ENCODE measurements at regions not wholly inside any gene's neighbourhood (a gene's known extent, or its start where the extent isn't known, plus 50 kb on each side); places are given as distances from the start of the nearest gene placed in this dataset.
A peak's percentile ranks its signal among the peaks of the same experiment; 100 is the strongest.
"Not testable (repeated sequence)": the region's sequence is repeated elsewhere in the genome, so short reads cannot be mapped to it uniquely, and the experiment has no call there.

DNA sequence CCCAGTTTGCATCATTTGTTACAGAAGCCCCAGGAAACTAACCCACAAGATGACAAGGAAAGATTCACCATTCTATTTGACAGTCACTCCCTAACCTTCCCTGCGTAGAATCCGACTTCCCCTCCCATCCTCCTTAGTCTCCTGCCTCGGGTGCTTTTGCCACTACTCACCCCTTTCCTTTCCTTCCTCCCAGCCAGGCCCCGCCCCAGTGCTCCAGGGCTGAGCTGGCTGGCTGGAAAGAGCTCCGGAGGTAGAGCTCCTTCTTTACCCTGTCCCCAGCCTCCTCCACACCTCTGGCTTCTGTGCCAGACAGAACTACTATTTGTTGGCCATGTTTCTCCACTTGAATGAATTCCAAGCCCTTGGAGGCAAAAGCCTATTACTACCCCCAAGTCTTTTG is 317.6 kb upstream of the NCKAP5 start:
- in situ Hi-C loops (cut with HindIII; ENCODE audit: low pct_unique_long_range_greater_than_20kb, low sequenced_read_pairs), result no loop called here
- DNase-seq (ENCODE audit: low read depth), result no peak

DNA sequence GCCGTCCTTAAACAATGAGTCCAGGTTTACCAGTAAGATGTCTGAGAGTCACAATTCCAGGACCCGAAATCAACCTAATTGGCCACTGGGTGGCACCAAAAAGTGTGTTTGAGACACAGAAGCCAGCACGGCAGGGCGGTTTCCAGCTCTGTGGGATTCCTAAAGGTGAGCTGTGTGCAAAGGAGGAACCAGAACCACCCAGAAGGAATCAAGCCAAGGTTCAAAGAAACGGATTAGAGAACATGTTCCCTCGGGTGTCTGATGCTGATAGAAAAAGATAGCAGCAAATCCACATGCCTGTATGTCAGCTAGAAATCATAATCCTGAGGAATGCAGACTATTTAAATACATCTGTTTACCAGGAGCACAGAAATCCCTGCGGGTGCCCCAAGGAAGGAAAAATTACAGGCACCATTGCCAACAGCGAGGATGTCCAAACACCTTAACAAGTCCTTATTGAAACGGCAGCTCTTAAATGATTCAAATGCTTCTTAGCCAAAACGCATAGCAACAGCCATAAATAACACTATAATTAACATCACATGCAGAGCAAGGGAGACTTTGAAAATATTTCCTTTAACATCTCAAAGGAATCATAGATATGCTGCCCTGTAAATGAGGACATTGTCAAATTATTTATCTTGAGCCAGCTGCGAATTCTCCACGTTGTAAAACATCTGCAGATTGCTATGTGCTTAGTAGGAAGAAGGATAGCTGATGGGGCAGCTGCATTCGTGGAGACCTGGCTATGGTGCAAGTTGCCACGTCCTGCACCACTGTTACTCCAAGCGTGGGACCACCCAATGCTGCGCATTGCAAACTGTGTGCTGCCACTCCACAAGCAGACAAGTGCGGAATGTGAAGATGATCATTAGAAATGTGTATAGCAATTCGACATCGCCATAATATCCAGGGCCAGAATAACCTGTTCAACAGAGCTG is 318.7 kb upstream of the NCKAP5 start:
- DNase-seq (ENCODE audit: low read depth), result peak; percentile 41

DNA sequence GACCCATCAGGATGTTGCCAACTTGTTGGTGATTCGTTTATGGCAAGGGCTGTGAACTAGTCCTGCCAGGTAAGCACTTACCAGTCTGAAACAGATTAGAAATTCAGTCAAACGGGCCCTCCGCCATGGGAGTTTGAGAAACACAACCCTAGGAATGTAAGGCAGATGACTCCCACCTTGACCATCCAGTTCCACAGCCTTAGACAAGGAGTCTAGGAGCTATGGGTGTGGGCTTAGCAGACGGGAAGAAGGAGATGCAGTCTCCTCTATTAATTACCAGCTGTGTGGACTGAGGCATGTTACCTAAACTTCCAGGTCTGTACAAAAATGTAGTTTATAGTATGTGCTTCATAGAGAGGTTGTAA is 319.4 kb upstream of the NCKAP5 start:
- in situ Hi-C loops (cut with HindIII; ENCODE audit: low pct_unique_long_range_greater_than_20kb, low sequenced_read_pairs), result no loop called here
- DNase-seq (ENCODE audit: low read depth), result no peak

More for the DNA sequence above, 318.7 kb upstream of the NCKAP5 start:
- in situ Hi-C loops (cut with HindIII; ENCODE audit: low pct_unique_long_range_greater_than_20kb, low sequenced_read_pairs), result no loop called here

DNA sequence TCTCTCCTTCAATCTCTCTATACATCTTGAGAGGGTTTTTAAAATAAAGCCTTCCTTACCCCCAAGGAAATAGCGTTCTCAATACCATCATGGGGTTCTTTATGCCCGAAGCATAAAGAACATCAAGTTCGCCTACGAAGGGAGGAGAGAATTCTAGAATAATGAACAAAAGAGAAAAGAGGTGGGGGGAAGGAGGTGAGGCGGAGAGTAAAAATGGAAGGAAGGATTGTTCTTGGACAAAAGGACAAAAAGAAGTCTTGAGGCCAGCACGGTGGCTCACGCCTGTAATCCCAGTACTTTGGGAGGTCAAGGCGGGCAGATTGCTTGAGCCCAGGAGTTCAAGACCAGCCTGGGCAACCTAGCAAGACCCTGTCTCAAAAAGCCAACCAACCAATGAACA is 319.8 kb upstream of the NCKAP5 start:
- in situ Hi-C loops (cut with HindIII; ENCODE audit: low pct_unique_long_range_greater_than_20kb, low sequenced_read_pairs), result no loop called here
- no peak for DNase-seq (ENCODE audit: low read depth)

DNA sequence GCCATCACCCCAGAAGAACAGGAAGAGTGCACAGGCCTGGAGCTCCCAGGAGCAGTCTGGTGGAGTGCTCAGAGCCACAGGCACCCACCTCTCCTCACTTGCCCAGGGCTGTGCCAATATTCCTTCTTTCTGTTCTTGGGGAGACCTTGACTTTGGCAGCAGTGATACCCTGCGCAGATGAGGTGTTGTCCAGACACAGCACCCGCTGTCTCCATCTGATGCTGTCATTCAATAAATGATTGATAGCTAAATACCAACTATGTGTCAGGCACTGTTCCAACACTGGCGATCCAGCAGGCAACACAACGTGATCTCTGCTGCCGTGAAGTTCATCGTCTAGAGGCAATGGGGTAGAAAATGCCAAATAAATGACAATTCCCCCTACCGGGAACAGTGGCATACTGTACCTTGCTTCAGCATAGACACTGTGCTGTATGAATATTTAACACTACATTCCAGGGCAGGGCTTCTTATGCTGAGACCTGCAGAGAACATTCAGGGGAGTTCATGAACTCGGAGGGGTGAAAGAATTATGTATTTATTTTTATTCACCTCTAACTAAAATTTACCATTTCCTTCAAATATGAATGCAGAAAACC is 320.5 kb upstream of the NCKAP5 start:
- in situ Hi-C loops (cut with HindIII; ENCODE audit: low pct_unique_long_range_greater_than_20kb, low sequenced_read_pairs), result no loop called here
- no peak for DNase-seq (ENCODE audit: low read depth)

DNA sequence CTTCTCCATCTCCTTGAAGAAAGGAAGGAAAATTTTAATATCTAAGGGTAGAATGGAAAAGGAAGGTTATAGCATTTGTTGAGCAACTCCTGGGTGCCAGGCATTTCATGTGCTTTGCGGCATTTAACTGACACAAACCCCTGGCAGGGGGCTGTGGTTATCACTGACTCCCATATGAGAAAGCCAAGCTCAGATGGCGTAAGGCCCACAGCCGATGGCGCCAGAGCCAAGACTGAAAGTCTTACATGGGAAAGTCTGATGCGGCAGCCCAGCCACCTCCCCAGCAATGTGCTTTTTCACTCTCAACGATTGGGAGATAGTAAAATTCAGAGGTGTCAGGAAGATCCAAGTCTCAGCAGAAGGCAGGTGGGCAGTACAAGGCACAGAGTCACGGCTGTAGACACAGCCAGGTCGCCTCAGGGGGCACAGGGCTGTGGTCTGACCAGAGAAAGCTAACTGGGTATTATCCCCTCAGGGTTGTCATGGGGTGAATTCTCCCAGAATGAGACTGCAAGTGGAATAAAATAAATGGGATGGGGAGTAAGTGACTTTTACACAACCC is 324.2 kb upstream of the NCKAP5 start:
- no peak for DNase-seq (ENCODE audit: low read depth)
- in situ Hi-C loops (cut with HindIII; ENCODE audit: low pct_unique_long_range_greater_than_20kb, low sequenced_read_pairs), result no loop called here

DNA sequence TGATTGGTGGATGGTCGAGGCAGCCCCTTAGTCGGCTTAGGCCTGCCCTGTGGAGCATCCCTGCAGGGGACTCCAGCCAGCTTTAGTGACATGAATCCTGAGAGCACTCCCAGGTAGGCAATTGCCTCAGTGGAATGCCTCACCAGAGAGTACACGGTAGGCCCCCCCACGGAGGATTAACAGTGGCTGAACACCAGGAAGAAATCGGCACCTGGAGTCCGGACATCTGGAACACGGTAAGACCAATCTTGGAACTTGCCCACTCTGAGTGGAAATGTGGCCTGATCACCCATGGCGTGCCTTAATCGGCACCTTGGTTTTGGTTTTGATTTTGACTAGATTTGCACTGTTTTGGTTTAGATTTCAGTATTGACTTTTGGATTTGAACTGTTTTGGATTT is 326.2 kb upstream of the NCKAP5 start:
- DNase-seq (ENCODE audit: low read depth), result no peak
- in situ Hi-C loops (cut with HindIII; ENCODE audit: low pct_unique_long_range_greater_than_20kb, low sequenced_read_pairs), result no loop called here

DNA sequence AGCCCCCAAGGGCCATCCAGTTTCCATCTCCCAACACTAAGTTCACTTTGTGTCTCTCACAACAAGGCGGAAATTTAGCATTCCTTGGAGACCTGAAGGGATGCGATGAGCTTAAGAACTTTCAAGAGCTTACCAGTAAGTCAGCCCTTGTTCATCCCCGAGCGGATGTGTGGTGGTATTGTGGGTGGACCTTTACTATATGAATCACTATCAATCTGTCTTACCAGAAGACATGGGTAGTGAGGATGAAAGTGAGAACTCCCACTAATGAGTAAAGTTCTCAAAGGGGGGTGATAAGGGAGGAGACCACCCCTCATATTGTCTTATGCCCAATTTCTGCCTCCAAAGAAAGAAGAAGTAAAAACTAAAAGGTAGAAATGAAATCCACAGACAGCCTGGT is 329.6 kb upstream of the NCKAP5 start:
- in situ Hi-C loops (cut with HindIII; ENCODE audit: low pct_unique_long_range_greater_than_20kb, low sequenced_read_pairs), result not testable (repeated sequence)

DNA sequence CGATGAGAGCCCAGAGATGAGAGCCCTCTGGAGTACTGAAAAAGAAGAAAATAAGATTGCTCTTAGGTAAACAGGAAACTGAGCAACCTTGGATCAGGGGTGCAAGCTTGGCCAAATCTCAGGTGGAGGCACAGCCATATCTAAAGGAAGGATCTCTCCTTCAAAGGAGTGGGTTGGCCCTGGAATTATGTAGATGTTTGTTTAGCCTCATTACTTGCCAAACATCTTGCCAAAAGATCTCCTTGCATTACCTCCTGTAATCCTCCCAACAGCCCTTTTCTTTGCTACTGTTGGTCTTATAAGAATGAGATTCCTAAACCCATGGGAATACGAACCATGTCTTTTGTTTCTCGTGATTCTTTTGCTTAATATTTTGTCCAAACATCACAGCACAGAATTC is 332.6 kb upstream of the NCKAP5 start:
- in situ Hi-C loops (cut with HindIII; ENCODE audit: low pct_unique_long_range_greater_than_20kb, low sequenced_read_pairs), result no loop called here
- no peak for DNase-seq (ENCODE audit: low read depth)

More for the DNA sequence above, 329.6 kb upstream of the NCKAP5 start:
- not testable (repeated sequence) for DNase-seq (ENCODE audit: low read depth)

DNA sequence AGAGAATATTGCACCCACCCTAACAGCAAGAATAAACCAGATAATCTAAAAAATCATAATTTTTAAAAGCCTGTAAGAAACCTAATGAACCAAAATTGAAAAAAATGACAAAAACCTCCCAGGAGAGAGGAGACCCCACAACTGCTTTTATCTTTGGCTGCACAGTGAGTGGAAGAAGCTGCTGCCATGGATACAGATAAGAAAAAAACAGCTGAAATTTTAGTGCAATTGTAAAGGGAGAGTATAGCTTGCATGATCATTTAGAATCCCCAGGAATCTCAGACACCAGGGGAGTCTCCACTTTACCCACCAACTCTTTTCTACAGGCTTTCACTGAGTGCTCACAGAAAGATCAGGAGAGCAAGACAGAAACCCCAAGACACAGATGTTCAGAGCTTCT is 338.1 kb upstream of the NCKAP5 start:
- in situ Hi-C loops (cut with HindIII; ENCODE audit: low pct_unique_long_range_greater_than_20kb, low sequenced_read_pairs), result no loop called here
- no peak for DNase-seq (ENCODE audit: low read depth)

DNA sequence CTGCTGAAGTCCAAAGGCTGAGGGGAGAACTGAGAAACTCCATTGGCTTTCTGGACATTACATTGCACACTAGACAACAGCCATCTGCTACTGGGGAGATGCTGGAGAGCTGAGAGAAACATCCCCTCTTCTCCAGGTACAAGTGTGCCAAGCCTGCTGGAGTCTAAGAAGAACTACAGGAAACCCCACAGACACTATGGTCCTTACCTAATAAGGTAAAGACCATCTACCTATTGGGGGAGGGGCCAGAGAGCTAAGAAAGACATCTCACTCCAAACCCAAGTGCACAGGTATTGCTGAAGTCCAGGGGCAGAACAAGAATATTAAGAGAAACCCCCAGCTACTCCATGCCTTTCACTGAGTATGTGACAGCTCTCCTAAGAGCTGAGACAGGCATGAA is 338.7 kb upstream of the NCKAP5 start:
- no peak for DNase-seq (ENCODE audit: low read depth)
- in situ Hi-C loops (cut with HindIII; ENCODE audit: low pct_unique_long_range_greater_than_20kb, low sequenced_read_pairs), result no loop called here

DNA sequence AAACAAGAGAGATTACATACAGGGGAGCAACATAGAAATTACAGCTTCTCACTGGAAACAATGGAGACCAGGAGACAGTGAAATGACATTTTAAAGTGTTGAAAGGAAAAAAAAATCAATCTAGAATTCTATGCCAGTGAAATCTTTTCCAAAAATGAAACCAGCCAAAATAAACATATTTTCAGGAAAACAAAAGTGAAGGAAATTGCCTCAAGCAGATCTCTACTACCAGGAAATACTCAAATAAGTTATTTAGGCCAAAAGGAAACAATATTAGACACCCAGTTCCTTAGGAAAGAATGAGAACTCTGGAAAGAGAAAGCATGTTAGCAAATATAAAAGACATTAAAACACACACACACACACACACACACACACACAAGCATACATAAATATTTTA is 339.9 kb upstream of the NCKAP5 start:
- in situ Hi-C loops (cut with HindIII; ENCODE audit: low pct_unique_long_range_greater_than_20kb, low sequenced_read_pairs), result no loop called here
- no peak for DNase-seq (ENCODE audit: low read depth)

DNA sequence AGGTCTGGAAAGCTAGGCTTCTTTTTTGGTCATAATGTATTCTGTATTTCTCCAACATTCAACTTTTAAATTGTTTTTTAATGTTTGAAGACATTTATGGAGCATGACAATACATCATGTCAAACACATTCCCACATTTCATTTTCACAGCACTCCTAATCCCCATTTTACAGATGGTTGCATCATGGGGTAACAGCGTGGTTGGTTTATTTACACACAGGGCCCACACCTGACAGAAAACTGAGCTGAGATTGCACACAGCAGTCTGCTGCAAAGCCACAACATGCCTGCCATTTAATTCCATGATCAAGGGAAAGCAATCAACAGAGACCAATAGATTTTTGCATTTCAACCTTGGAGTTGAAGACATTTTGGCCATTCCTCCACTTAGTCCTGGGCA is 335.7 kb upstream of the MGAT5 start:
- in situ Hi-C loops (cut with HindIII; ENCODE audit: low pct_unique_long_range_greater_than_20kb, low sequenced_read_pairs), result no loop called here
- no peak for DNase-seq (ENCODE audit: low read depth)

DNA sequence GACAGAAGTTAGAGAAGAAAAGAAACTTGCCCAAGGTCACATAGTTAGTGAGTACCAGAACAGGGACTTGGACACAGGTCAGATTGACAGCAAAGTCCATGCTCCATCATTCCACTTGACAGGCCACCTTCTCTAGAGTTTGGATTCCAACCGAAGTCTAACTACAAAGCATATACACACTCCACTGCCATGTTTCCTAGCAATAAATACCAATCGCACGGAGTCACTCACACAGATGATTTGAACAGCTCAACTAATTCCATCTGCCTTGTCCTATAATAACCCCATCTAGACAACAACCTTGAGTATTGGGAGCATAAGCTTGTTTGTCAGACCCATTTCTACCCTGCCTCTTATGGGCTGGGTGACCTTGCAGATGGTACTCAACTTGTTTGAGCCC is 334.6 kb upstream of the MGAT5 start:
- in situ Hi-C loops (cut with HindIII; ENCODE audit: low pct_unique_long_range_greater_than_20kb, low sequenced_read_pairs), result no loop called here
- no peak for DNase-seq (ENCODE audit: low read depth)

DNA sequence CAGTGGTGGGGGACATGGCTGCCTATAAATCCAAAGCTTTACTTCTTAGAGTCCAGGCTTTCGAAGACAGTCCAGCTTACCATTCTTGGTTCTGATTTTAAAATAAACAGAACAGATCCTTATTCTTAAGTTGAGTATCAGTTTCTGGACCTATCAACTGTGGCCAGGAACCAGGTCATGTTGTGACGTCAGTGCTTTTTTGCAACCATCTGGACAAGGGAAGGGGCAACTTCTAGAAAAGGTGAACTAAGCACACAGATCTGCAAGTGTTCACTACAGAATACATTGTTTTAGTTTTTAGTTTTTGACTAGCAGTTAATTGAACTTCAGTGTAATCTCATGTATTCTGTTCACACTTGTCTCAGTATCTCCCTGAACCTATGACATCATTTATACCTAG is 326.0 kb upstream of the MGAT5 start:
- no peak for DNase-seq (ENCODE audit: low read depth)
- in situ Hi-C loops (cut with HindIII; ENCODE audit: low pct_unique_long_range_greater_than_20kb, low sequenced_read_pairs), result no loop called here

DNA sequence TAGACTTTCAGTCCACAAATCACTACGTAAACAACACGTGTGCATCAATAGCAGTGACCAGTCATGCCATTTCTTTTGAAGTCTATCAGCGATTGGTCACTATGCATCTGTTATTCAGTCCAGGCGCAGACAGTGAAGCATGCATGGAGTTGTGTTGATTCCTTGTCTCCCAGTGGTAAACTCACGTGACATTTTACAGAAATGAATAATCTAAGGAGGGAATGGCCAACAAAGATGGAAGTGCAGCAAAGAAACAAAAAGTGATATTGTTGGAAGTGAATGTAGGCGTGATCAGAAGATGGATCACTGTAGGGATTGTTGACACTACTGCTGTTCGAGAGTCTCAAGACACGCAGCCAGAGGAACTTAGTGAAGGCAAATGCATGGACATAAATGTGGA is 317.8 kb upstream of the MGAT5 start:
- DNase-seq (ENCODE audit: low read depth), result no peak
- in situ Hi-C loops (cut with HindIII; ENCODE audit: low pct_unique_long_range_greater_than_20kb, low sequenced_read_pairs), result no loop called here

DNA sequence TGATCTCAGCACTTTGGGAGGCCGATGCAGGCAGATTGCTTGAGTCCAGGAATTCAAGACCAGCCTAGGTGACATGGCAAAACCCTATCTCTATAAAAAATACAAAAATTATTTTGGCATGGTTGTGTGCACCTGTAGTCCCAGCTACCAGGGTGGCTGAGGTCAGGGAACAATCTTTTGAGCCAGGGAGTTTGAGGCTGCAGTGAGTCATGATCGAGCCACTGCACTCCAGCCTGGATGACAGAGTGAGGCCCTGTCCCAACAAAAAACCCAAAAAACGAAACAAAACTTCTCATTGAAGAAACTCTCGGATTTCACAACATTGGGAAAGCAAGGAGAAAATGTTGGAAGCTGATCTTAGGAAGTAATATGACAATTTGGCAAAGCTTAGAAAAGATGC is 317.3 kb upstream of the MGAT5 start:
- in situ Hi-C loops (cut with HindIII; ENCODE audit: low pct_unique_long_range_greater_than_20kb, low sequenced_read_pairs), result no loop called here
- no peak for DNase-seq (ENCODE audit: low read depth)

DNA sequence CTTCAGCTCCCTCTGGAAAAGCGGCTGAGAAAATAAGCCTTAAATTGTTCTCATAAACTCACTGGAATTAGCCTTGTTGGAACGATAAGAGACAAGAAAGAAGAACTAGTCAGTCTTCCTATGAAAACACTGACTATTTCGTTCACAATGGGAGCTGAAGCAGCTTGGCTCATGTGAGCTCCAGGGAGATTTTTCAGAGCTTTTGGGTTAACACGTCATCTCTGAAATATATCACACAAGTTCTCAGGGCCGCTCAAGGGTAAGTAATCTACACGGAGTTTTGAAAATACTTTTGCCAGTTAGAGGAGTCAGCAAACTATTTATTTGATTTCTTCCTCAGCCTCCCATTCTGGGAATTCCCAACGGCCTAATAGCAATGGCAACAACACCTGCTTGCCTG is 316.2 kb upstream of the MGAT5 start:
- in situ Hi-C loops (cut with HindIII; ENCODE audit: low pct_unique_long_range_greater_than_20kb, low sequenced_read_pairs), result no loop called here
- DNase-seq (ENCODE audit: low read depth), result no peak

DNA sequence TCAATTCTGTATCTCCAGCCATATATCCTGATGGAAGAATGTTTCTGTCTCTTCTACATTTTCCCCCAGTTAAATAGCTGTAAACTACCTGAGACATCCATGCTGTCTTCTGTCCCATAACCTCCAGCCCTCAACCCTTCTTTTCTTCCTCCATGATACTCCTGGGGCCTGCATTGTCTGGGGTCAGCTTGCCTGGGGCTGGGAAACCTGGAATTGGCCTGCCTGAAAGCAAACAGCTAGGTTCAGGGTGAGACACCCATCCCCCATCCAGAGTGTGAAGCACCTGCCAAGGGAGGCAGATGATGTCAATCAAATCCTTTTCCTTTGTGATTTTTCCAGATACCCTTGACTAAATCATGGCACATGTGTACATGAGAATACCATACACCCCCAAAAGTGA is 313.7 kb upstream of the MGAT5 start:
- DNase-seq (ENCODE audit: low read depth), result no peak
- in situ Hi-C loops (cut with HindIII; ENCODE audit: low pct_unique_long_range_greater_than_20kb, low sequenced_read_pairs), result no loop called here

DNA sequence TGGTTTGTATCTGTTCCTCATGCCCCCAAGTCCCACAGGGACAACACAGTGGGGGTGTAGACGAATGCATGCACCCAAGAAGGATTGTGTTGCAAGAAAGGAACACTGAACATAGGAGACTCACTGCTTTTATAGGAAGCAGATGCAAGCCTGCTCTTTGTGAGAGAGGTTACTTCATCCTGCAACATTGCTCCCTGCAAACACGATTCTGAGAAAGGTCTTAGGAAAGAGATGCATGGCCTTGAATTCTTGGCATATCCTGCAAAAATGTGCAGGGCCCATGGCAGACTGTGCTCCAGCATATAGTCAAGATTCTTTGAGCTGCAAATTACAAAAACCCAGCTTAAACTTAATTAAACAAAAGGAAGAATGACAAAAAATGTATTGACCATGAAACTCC is 312.2 kb upstream of the MGAT5 start:
- in situ Hi-C loops (cut with HindIII; ENCODE audit: low pct_unique_long_range_greater_than_20kb, low sequenced_read_pairs), result no loop called here
- DNase-seq (ENCODE audit: low read depth), result no peak

All from Caki2 (cell line).